CD4-positive, alpha-beta T cell treated with Interleukin-1 beta for 1 hour (primary cell): ENCODE measurements at regions not wholly inside any gene's neighbourhood (a gene's known extent, or its start where the extent isn't known, plus 50 kb on each side); places are given as distances from the start of the nearest gene placed in this dataset.
"Not testable (repeated sequence)": the region's sequence is repeated elsewhere in the genome, so short reads cannot be mapped to it uniquely, and the experiment has no call there.

Experiments used
- DNase-seq, 2 donors: peaks; one replicate each; pipeline ENCODE4 v3.0.0-alpha.2; 2020 to 2022

DNA sequence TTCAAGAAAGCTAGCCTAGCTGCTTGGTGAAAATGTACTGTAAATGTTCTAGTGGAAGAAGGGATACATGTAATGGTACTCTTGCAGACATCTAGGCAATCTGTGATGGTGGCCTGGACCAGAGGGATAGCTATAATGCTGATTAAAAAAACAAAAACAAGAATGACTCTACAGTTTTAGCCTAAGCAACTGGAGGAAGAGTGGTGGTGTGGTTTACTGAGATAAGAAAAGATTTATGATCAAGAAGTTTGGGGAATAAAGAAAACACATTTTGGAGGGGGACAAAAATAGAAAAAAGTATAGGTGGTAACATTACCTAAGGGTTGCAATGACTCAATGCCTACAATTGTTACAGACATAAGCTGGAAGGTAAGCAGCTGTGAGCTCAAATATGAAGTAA lies 1080.7 kb upstream of the CELF4 start:
- DNase-seq, result no peak

DNA sequence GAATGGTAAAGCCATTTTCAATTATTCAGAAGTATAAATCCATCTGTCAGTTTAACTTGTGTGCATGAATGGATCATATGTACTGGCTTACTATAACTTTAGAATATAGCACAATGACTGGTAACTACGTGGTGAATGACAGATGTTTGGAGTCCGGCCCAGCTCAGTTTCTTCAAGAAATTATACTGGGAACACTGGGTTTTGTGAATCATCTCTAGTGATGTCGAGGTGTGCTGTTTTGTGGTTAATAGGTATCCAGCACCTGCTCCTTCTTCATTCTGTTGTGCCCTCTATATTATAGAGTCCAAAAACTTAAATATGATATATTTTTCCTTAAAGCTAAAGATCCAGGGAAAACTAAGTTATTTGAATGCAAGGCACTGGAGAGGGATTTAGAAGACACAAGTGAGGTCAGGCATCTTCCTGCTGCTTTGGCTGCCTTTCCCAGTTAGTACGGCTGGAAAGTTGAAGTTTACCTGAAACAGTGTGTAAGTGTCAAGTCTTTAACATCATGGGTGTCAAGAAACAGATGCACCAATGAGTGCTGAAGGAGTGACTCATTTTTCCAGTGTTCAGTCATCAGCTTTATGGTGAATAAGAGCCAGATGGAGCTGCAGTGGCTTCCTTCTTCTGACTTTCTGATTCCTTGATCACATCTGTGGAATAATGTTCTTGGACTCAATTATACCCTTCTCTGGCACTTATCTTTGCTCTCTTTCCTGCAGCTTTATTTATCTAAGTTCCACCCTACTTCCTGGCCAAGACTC lies 1079.5 kb upstream of the CELF4 start:
- DNase-seq, result no peak

DNA sequence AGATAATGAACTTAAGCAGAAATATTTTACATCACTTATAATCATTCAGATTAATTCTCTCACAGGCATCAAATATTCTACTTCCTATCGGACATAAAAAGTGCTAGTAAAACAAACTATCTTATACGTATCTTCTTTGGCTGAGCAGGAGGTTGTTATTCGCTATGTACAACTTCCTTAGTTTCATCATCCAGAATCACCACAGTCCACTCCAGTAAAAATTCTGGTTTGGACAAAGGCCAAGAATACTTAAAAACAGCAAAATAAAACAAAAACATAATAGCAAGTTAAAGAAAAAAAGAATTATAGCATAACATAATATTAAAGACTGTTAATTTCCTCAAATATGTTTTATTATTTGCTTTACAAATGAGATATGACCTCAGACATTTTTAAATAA lies 1077.1 kb upstream of the CELF4 start:
- DNase-seq, result no peak

DNA sequence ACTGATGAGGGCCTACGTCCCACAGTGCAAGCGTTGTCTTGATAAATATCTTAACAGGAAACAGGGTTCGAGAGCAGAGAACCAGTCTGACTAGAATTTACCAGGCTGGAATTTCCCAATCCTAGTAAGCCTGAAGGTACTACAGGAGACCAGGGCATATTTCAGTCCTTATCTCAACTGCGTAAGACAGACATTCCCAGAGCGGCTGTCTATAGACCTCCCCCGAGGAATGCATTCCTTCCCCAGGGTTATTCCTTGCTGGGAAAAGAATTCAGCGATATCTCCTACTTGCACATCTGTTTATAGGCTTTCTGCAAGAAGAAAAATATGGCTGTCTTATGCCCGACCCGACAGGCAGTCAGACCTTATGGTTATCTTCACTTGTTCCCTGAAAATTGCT lies 1074.1 kb upstream of the CELF4 start:
- DNase-seq, result not testable (repeated sequence)

DNA sequence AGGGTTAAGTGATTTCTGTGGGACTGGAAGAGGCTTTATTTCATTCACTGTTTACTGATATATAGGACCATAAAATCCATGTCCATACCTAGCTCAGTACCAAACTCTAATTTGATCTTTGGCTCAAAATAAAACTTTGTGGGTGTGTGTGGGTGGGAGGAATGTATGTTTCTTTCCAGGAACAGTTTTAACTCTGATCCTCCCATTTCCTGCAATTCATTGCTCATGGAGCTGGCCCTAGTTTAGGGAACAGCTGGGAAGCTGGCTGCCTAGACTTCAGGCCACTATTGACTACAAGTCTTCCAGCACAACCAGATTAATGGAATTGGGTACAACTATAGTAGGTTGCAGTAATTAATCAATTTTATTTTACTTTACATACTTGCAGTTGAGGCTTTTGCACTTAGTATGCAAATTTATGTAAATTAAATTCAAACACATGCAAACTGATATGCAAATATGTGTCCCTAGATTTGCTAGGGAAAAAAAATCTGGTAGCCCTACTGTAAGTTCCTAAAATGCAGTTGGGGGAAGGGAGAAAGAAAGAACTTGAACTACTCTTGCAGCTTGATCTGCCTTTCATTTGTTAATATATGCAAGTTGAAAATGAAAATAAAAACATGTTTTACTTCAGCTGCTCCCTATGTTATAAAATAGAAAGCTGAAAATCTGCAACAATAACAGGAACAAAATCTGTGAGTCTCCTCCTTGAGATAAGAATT lies 1070.3 kb upstream of the CELF4 start:
- DNase-seq, result no peak

DNA sequence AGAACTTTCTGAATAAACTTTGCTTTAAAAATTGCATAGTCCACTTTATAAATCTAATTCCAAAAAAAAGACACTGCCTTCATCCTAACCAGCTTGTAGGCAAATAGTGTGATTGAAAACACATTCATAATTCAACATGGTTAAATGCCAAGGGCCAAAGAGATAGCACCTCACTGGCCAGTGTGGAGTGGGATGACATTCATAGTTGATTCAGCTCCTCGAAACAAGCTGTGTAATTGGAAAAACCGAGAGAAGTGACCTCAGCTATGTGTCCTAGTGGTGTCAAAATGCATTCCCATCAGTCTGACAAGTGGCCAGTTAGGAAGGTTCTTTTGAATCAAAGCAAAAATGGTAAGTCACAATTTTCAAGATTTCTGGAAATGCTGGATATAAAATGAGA lies 1068.5 kb upstream of the CELF4 start:
- no peak for DNase-seq

DNA sequence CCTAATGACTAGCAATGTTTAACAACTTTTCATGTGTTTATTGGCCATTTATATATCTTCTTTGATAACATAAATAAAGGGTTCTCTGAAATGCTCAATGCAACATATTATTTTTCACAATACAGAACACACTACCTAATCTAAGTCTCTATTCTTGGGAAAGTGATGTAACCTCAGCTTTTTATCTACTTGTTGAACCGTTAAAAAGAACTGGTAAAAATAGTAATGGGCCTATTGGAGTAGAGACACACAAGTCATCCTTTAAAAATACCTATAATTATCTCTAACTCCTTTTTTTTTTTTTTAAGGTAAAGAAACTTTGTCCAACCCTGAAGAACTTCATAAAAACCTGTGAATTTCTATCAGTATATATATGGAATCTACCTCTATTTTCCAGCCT lies 1067.7 kb upstream of the CELF4 start:
- DNase-seq, result no peak

DNA sequence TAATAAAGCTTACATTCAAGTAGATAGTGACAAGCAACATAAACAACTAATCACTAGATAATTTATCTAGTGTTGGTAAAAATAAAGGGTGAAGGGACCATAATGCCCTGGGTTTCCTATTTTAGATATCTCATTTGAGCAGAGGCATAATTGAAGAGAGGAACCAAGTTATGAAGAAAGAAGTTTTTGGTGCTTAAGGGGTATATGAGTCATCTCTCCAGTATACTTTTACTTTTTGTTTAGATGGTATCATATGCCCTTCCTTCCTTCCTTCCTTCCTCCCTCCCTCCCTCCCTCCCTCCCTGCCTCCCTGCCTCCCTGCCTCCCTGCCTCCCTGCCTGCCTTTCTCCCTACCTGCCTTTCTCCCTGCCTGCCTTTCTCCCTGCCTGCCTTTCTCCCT lies 1053.5 kb upstream of the CELF4 start:
- no peak for DNase-seq

DNA sequence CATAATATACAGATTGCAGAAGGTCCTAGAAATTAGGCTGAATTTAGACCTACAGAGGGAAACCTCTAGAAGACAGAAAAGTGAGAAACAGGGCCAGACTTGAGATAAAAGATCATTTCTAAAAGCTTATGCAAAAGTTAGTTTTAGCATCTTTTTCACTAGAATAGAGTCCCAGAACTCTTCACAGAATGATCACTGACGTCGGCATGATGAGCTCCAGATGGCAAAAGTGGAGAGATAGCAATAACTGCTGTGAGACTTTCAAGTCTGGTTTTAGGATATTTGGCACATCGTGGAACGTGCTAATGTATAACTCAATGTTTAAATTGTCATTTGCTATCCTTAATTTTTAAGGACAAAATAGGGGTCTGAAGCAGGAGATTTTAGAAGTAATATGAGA lies 1050.7 kb upstream of the CELF4 start:
- no peak for DNase-seq

DNA sequence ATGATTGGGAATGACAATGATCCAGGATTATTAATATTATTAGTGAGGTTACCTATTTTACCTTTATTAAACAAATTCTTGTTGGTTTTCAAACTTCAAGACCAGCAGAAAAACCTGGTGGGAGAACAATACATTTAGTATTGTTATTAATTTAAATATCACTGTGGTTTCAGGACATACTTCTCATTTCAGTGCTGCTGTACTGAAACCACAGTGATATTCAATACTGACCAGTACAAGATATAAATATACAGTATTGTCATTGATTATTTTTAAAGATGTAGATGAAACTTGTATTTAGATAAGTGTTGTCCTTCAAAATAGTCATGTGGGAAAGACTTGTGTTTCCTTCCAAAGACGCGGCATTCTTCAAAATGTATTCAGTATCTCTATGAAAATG lies 1047.3 kb upstream of the CELF4 start:
- no peak for DNase-seq

DNA sequence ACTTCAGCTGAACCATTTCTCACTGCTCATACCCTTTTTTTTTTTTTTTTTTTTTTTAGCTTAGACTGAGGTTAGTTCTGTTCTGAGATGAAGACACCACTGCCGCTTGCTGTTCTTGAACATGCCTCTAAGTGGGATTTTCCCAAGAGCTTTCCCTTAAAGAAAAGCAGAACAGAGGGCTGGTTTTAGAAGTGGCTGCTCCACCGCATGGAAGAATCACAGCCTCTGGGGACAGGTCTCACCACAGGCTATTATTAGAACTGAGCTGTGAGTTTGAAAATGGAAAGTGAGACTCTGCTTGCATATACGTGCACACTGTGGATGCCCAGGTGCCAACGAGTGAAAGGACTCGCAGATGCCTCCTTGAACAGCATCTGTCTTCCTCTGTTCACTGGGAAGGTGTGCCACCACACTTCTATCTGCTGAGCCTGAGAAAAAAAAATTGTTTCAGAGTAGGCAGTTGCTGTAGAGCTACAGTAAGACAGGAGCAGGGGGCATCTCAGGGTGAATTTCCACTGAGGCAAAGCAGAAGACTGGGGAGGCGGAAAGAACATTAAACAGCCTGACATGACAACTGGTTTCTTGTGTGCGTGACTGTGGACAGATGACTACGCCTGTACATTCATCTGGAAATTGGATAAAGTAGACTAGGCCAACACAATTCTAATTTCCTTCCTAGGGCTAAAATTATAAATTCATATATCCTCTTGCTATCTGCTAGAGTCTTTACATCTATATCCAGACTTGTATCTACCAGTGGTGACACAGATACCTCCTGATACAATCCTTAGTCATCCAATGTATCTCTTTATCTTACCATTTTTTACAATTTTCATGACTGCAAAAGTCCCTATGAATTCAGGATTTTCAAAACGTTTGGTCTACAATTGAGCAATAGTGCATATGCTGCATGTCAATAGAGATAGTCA lies 1045.7 kb upstream of the CELF4 start:
- peak in 1 of 2 donors; percentile 1 for DNase-seq

DNA sequence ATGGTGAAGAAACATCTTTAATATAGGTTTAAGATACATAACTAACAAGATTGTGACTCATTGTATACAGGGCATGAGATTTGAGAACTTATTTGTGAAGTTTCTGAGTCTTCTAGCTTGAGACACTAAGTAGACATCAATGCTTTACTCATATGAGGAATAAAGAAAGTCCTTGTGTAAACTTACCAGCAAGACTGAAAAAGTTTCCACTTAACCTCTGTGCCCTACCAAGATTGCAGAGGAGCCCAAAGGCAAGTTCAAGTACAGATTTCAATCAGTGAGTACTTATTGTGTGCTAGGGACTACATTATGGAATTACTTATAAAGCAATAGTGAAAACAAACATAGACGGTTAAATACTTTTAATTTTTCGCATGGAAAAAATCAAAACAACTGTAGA lies 1041.2 kb upstream of the CELF4 start:
- DNase-seq, result no peak

DNA sequence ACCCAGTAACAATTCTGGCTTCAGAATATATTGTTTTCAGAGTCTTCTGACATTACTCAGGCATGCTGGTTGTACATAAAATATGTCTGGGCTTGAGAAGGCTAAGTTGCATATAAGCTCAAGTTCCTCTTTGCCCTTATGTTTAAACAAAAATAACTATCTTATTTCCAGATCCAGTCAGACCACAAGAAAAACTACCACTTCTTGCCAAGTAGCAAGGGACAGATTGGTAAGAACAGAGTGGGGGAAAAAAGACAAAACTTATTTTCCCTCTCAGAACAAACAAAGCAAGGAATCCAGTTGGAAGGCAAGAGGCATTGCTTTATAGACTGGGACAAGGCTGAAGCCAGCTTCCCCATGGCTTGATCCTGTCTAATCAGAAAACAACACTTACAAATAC lies 1036.7 kb upstream of the CELF4 start:
- DNase-seq, result no peak

DNA sequence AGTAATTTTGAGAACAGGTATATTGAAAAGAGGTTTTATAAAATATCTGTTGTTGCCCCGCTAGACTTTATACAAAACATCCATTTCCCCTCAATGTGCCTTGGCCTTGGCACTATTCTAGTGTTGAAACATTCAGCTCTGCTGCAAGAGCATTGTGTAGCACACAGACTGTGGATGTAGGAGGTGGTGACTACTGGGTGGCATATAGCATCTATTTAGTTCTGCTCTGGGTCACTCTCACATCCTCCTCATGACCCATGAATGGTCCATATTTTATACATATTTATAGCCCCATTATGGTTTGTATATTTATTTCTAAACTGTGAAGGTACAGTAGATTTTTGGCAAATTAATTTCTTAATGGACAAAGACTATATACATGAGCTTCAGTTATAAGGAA lies 1022.0 kb upstream of the CELF4 start:
- no peak for DNase-seq

DNA sequence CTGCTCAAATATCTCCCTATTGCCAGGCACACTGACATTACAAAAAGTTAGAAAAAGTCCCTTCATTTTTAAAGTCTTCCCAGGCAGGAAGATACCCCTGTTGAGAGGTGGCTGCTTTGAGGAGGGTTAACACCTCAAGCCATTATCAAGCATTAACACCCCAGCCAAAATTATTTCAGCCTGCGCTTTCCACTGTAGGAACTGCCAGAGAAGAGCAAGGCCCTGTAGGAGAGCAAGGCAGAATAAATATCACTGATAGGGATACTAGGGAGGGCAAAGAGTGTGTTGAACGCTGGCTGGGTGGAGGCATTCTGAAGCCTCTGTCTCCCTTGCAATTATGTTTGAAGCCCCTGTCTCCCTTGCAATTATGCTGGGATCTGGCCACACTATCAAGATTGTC lies 1020.7 kb upstream of the CELF4 start:
- no peak for DNase-seq

DNA sequence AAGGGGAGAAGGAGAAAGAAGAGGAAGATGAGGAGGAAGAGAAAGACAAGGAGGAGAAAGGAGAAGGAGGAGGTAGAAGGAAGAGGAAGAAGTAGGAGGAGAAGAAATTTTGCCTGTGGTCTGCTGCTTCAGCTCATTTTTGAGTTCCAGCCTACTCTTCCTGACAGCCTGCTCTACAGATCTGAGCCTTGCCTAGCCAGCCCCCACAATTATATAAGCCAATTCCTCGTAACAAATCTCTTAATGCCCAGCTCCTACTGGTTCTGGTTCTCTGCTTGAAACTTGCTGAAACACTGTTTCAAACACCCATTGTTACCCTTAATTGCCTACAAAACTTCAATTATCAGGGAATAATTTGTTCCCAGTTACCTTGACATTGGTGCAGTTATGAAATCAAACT lies 1014.2 kb upstream of the CELF4 start:
- DNase-seq, result no peak

DNA sequence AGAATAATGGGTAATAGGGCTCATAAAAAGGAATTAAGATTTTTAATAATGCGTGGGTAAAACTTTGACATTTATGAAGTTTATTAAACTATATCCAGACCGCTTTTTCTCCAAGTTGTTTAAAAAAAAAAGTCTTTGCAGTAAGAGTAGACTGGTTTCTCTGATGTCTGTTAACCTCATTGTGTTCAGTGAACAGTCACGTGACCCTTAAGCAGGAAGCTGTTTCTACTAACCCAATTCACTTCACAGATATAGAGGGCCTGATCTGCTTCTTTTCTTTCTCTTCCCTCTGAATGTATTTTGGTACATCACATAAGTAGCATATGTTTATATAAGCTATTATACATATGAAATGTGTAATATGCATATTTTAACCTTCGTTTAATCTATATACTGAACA lies 1011.3 kb upstream of the CELF4 start:
- DNase-seq, result peak in 1 of 2 donors; percentile 24

DNA sequence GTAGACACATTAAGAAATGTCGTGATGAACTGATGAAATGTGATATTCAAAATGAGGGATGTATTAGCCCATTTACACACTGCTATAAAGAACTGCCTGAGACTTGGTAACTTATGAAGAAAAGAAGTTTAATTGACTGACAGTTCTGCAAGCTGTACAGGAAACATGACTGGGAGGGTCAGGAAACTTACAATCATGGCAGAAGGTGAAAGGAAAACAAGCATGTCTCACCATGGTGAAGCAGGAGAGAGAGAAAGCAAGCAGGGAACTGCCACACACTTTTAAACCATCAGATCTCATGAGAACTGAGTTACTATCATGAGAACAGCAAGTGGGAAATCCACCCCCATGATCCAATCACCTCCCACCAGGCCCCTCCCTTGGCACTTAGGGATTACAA lies 1010.8 kb upstream of the CELF4 start:
- peak in 1 of 2 donors; percentile 2 for DNase-seq

DNA sequence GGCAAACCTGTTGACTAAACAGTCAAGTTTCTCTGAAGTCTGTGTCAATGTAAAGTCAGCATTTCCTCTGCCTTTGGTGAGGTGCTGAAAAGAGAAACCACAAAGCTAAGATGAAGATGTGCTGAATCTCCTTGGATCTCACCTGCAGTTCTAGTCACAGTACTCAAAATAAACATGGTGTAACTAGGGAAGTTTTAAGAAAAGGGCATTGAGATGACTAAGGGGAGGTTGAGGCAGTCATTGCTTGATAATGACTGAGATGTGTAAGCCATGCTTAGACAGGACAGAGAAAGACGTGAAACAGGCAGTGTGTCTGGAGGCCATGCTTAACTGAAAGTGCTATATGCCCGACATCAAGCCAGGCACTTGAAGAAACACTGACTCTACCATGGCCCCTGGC lies 1010.0 kb upstream of the CELF4 start:
- DNase-seq, result peak in 1 of 2 donors; percentile 8

DNA sequence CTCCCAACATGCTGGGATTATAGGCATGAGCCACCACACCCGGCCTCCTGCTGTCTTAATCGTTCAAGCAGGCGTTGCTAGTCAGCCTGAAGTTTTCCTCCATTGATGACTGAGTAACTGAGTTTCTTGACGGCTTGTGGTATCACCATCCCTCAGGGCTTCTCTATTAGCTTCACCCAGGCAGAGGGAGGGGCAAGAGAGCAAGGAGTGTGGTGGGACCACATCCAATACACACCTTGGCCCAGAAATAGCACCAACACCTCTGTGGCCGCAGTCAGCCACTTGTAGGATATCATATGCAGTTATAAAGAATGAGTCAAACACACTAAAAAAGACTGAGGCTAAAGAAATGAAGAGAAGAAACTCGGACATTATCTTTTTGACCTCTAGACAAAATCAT lies 1009.4 kb upstream of the CELF4 start:
- DNase-seq, result no peak

DNA sequence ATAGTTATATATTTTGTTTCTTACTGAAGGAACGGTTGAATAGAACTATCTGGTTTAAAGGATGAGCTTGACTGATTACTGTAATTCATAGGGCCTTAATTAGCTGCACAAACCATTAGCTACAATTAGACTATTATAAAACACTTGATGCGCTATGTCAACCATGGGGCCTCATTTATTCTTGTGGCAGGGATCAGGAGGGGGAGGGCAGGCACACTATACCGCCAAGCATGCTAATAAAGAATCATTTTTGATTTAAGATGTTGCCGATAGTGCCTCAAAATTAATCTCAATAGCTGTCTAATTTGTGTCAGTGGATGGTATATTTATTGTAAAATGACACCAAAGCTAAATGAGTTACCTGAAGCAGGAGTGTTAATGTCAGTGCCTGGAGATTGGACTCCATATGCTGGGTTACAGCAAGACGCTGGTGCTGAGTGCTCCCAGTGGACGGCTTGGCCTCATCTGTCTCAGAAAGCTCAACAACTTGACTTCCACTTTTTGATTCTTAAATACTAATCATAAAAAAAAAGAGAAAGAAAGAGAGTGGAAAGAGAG lies 1007.0 kb upstream of the CELF4 start:
- DNase-seq, result no peak

DNA sequence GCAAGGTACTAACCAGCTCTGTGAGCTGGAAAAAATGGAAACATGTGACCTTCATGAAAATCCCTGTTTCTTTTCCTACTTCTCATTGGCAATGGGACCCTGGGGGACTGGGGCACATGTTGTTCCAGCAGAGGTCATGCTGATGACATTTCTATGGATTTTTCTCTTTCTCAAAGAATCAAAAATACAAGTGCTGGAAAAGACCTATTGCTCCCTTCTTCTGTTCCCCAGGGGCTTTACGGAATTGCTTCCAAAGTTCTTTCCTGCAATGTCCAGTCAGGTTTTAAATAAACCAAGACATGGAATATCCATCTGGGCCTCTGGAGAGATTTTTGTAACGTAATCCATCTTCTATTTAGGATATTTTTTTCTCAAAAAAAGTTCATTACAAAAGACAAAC lies 1006.1 kb upstream of the CELF4 start:
- DNase-seq, result no peak

DNA sequence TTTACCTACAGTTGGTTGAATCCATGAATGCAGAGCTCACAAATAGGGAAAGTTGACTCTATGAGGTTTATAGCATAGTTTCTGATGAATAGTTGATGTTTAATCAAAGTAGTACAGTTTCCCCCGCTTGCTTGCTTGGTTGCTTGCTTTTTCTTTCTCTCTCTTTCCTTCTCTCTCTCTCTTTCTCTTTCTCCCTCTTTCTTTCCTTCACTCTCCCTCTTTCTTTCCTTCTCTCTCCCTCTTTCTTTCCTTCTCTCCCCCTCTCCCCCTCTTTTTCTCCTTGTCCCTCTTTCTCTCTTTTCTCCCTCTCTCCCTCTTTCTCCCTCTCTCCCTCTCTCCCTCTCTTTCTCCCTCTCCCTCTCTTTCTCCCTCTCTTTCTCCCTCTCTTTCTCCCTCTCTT lies 999.9 kb upstream of the CELF4 start:
- no peak for DNase-seq
